ENCODE measurements at regions not wholly inside any gene's neighbourhood (a gene's known extent, or its start where the extent isn't known, plus 50 kb on each side); places are given as distances from the start of the nearest gene placed in this dataset.

DNA sequence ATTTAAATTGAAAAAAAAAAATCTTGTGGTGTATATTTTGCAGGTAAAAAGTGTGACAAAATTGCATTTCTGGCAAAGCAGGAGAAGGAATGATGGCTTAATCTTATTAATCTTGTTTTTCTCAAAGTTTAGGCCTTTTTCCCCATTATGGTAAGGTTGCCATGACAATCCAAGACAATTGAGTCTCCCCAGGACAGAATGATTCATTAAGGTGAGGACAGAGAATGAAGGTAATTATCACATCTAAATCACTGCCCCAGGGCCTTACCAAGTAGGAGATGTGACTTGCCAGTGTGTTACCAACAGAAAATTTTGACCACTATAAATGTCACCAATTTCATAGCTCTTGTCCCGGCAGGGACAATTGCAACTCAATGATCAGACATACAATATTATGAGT is 439.2 kb downstream of the DNAH5 start:
- TF ChIP-seq POLR2AphosphoS5 (IDR thresholded peaks at IDR 0.05; ENCODE audit: low read depth, low read length) (no peak), RXRA (IDR thresholded peaks at IDR 0.05; ENCODE audit: insufficient read depth, low read depth, low read length) (no peak), TEAD4 (IDR thresholded peaks at IDR 0.05; ENCODE audit: low read depth, low read length) (no peak), BACH1 (IDR thresholded peaks at IDR 0.05; ENCODE audit: low read length) (no peak), CTBP2 (IDR thresholded peaks at IDR 0.05; ENCODE audit: borderline replicate concordance, insufficient read depth, insufficient read length, low read length) (no peak), HDAC2 (IDR thresholded peaks at IDR 0.05; ENCODE audit: borderline replicate concordance in 1 of 2, low read depth in 2 of 2, low read length in 2 of 2) (no peak), POLR2A (IDR thresholded peaks at IDR 0.05; ENCODE audit: control extremely low read depth in 1 of 2, low read depth in 2 of 2, low read length in 2 of 2) (no peak), RNF2 (IDR thresholded peaks at IDR 0.05; ENCODE audit: borderline replicate concordance, low read depth, low read length, missing control alignments, poor library complexity, severe bottlenecking) (no peak), KDM1A (IDR thresholded peaks at IDR 0.05; ENCODE audit: borderline replicate concordance, low read length) (no peak), EZH2 (IDR thresholded peaks at IDR 0.05; ENCODE audit: low read depth, low read length, severe bottlenecking) (no peak)
- TF ChIP-seq, protein P1, sequence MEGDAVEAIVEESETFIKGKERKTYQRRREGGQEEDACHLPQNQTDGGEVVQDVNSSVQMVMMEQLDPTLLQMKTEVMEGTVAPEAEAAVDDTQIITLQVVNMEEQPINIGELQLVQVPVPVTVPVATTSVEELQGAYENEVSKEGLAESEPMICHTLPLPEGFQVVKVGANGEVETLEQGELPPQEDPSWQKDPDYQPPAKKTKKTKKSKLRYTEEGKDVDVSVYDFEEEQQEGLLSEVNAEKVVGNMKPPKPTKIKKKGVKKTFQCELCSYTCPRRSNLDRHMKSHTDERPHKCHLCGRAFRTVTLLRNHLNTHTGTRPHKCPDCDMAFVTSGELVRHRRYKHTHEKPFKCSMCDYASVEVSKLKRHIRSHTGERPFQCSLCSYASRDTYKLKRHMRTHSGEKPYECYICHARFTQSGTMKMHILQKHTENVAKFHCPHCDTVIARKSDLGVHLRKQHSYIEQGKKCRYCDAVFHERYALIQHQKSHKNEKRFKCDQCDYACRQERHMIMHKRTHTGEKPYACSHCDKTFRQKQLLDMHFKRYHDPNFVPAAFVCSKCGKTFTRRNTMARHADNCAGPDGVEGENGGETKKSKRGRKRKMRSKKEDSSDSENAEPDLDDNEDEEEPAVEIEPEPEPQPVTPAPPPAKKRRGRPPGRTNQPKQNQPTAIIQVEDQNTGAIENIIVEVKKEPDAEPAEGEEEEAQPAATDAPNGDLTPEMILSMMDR (IDR thresholded peaks at IDR 0.05; ENCODE audit: control extremely low read depth in 1 of 3, insufficient read depth in 1 of 3, low read depth in 1 of 3, low read length in 3 of 3), result no peak
- TF ChIP-seq, protein P2, sequence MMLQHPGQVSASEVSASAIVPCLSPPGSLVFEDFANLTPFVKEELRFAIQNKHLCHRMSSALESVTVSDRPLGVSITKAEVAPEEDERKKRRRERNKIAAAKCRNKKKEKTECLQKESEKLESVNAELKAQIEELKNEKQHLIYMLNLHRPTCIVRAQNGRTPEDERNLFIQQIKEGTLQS (IDR thresholded peaks at IDR 0.05; ENCODE audit: insufficient read depth, low read depth, low read length), result no peak
- TF ChIP-seq, protein P3, sequence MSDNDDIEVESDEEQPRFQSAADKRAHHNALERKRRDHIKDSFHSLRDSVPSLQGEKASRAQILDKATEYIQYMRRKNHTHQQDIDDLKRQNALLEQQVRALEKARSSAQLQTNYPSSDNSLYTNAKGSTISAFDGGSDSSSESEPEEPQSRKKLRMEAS (IDR thresholded peaks at IDR 0.05), result no peak
- TF ChIP-seq, protein P4, sequence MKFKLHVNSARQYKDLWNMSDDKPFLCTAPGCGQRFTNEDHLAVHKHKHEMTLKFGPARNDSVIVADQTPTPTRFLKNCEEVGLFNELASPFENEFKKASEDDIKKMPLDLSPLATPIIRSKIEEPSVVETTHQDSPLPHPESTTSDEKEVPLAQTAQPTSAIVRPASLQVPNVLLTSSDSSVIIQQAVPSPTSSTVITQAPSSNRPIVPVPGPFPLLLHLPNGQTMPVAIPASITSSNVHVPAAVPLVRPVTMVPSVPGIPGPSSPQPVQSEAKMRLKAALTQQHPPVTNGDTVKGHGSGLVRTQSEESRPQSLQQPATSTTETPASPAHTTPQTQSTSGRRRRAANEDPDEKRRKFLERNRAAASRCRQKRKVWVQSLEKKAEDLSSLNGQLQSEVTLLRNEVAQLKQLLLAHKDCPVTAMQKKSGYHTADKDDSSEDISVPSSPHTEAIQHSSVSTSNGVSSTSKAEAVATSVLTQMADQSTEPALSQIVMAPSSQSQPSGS (IDR thresholded peaks at IDR 0.05; ENCODE audit: low read length), result no peak

Measured in H1 (cell line).